ENCODE measurements at regions not wholly inside any gene's neighbourhood (a gene's known extent, or its start where the extent isn't known, plus 50 kb on each side); places are given as distances from the start of the nearest gene placed in this dataset.

DNA sequence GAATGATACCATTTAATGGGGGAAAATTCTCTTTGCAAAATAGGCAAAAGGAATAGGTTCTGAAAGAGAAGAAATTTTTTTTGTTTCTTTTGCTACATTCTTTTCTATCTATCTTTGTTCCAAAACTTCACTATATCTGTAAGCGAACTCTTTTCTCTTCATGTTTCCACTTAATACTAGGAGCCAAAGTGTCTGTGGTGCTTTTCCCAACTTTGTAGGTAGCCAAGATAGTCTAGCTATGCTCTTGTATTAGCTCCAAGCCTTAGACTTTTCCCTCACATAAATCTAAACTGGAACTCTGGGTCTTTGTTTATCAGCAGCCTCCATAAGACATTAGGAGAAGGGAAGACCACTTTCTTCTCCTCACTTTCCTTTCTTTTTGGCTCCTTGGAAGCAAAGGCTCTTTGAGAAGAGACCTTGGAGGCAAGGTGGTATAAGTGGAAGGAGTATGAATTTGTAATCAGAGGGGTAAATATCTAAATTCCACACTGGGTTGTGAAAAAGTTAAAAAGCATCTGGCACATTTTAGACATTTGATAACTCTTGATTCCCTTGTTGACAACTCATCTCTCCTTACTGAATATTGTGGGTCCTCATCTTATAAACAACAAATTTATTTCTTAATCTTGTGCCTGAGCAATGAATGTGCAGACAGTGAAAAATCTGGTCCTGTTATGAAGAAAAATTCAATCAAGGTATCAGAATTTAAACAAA lies 130.0 kb downstream of the EHF start:
- TF ChIP-seq TAF1 (IDR thresholded peaks at IDR 0.05; ENCODE audit: borderline replicate concordance, insufficient read depth, low read length): no peak
- TF ChIP-seq SIN3A (IDR thresholded peaks at IDR 0.05; ENCODE audit: borderline replicate concordance, insufficient read depth, low read length): no peak
- TF ChIP-seq, protein P1, sequence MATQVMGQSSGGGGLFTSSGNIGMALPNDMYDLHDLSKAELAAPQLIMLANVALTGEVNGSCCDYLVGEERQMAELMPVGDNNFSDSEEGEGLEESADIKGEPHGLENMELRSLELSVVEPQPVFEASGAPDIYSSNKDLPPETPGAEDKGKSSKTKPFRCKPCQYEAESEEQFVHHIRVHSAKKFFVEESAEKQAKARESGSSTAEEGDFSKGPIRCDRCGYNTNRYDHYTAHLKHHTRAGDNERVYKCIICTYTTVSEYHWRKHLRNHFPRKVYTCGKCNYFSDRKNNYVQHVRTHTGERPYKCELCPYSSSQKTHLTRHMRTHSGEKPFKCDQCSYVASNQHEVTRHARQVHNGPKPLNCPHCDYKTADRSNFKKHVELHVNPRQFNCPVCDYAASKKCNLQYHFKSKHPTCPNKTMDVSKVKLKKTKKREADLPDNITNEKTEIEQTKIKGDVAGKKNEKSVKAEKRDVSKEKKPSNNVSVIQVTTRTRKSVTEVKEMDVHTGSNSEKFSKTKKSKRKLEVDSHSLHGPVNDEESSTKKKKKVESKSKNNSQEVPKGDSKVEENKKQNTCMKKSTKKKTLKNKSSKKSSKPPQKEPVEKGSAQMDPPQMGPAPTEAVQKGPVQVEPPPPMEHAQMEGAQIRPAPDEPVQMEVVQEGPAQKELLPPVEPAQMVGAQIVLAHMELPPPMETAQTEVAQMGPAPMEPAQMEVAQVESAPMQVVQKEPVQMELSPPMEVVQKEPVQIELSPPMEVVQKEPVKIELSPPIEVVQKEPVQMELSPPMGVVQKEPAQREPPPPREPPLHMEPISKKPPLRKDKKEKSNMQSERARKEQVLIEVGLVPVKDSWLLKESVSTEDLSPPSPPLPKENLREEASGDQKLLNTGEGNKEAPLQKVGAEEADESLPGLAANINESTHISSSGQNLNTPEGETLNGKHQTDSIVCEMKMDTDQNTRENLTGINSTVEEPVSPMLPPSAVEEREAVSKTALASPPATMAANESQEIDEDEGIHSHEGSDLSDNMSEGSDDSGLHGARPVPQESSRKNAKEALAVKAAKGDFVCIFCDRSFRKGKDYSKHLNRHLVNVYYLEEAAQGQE (IDR thresholded peaks at IDR 0.05; ENCODE audit: insufficient read depth in 1 of 2, low read depth in 2 of 2, low read length in 2 of 2): no peak
